ENCODE measurements at regions not wholly inside any gene's neighbourhood (a gene's known extent, or its start where the extent isn't known, plus 50 kb on each side); places are given as distances from the start of the nearest gene placed in this dataset.

GRCh38 chr14:71610797-71611196, 321.4 kb upstream of the RGS6 start:
- DNase-seq (ENCODE audit: low spot score in 2 of 2) (no peak), ATAC-seq (replicated peaks; ENCODE audit: extremely low read depth, poor library complexity, severe bottlenecking) (no peak)
- Mint-ChIP-seq H3K27ac (ENCODE audit: low read depth) (no peak overlapping the region), H3K36me3 (ENCODE audit: insufficient read depth) (peaks cover 2% of the 10 kb centered on the region), H3K4me1 (peaks cover 15% of the 10 kb centered on the region), H3K27me3 (no peaks in the 10 kb centered on the region), H3K4me3 (no peak overlapping the region), H3K9me3 (no peaks in the 10 kb centered on the region)

- Mint-ChIP-seq H3K27ac (ENCODE audit: low read depth) (no peak overlapping the region), H3K9me3 (no peaks in the 10 kb centered on the region), H3K4me3 (no peak overlapping the region), H3K4me1 (peaks cover 9% of the 10 kb centered on the region), H3K36me3 (ENCODE audit: insufficient read depth) (no peaks in the 10 kb centered on the region), H3K27me3 (no peaks in the 10 kb centered on the region)
- no peak for ATAC-seq (replicated peaks; ENCODE audit: extremely low read depth, poor library complexity, severe bottlenecking)
- no peak for DNase-seq (ENCODE audit: low spot score in 2 of 2)
Measured at GRCh38 chr14:71613168-71613567, 319.1 kb upstream of the RGS6 start.

- Mint-ChIP-seq H3K36me3 (ENCODE audit: insufficient read depth) (peaks cover 5% of the 10 kb centered on the region), H3K4me3 (no peak overlapping the region), H3K9me3 (no peaks in the 10 kb centered on the region), H3K27me3 (no peaks in the 10 kb centered on the region), H3K27ac (ENCODE audit: low read depth) (no peak overlapping the region), H3K4me1 (peaks cover 9% of the 10 kb centered on the region)
- no peak for DNase-seq (ENCODE audit: low spot score in 2 of 2)
- no peak for ATAC-seq (replicated peaks; ENCODE audit: extremely low read depth, poor library complexity, severe bottlenecking)
Measured at GRCh38 chr14:71616013-71616412, 316.2 kb upstream of the RGS6 start.

GRCh38 chr14:71618047-71618446, 314.2 kb upstream of the RGS6 start:
- Mint-ChIP-seq H3K36me3 (ENCODE audit: insufficient read depth) (peaks cover 7% of the 10 kb centered on the region), H3K4me3 (no peak overlapping the region), H3K4me1 (peaks cover 14% of the 10 kb centered on the region), H3K9me3 (no peaks in the 10 kb centered on the region), H3K27ac (ENCODE audit: low read depth) (no peak overlapping the region), H3K27me3 (no peaks in the 10 kb centered on the region)
- ATAC-seq (replicated peaks; ENCODE audit: extremely low read depth, poor library complexity, severe bottlenecking) (no peak), DNase-seq (ENCODE audit: low spot score in 2 of 2) (no peak)

- Mint-ChIP-seq H3K27me3 (no peaks in the 10 kb centered on the region), H3K27ac (ENCODE audit: low read depth) (no peak overlapping the region), H3K9me3 (no peaks in the 10 kb centered on the region), H3K4me1 (peaks cover 15% of the 10 kb centered on the region), H3K4me3 (no peak overlapping the region), H3K36me3 (ENCODE audit: insufficient read depth) (peaks cover 7% of the 10 kb centered on the region)
- no peak for ATAC-seq (replicated peaks; ENCODE audit: extremely low read depth, poor library complexity, severe bottlenecking)
- no peak for DNase-seq (ENCODE audit: low spot score in 2 of 2)
Measured at GRCh38 chr14:71618716-71619115, 313.5 kb upstream of the RGS6 start.

- no peak overlapping the region for H3K27ac Mint-ChIP-seq (ENCODE audit: low read depth)
- no peak for ATAC-seq (replicated peaks; ENCODE audit: extremely low read depth, poor library complexity, severe bottlenecking)
- no peak for DNase-seq (ENCODE audit: low spot score in 2 of 2)
- no peaks in the 10 kb centered on the region for H3K9me3 Mint-ChIP-seq
- H3K36me3 Mint-ChIP-seq (ENCODE audit: insufficient read depth) = peaks cover 7% of the 10 kb centered on the region
- no peaks in the 10 kb centered on the region for H3K27me3 Mint-ChIP-seq
- H3K4me1 Mint-ChIP-seq = peaks cover 15% of the 10 kb centered on the region
- H3K4me3 Mint-ChIP-seq = no peak overlapping the region
Measured at GRCh38 chr14:71619472-71619871, 312.8 kb upstream of the RGS6 start.

GRCh38 chr14:71620401-71620800, 311.8 kb upstream of the RGS6 start:
- H3K9me3 Mint-ChIP-seq = no peaks in the 10 kb centered on the region
- ATAC-seq (replicated peaks; ENCODE audit: extremely low read depth, poor library complexity, severe bottlenecking) = no peak
- H3K4me1 Mint-ChIP-seq = peaks cover 15% of the 10 kb centered on the region
- peaks cover 11% of the 10 kb centered on the region for H3K36me3 Mint-ChIP-seq (ENCODE audit: insufficient read depth)
- no peak for DNase-seq (ENCODE audit: low spot score in 2 of 2)
- H3K27ac Mint-ChIP-seq (ENCODE audit: low read depth) = no peak overlapping the region
- no peaks in the 10 kb centered on the region for H3K27me3 Mint-ChIP-seq
- no peak overlapping the region for H3K4me3 Mint-ChIP-seq

GRCh38 chr14:71621276-71621675, 311.0 kb upstream of the RGS6 start:
- Mint-ChIP-seq H3K4me1 (peaks cover 9% of the 10 kb centered on the region), H3K36me3 (ENCODE audit: insufficient read depth) (peaks cover 12% of the 10 kb centered on the region), H3K4me3 (no peak overlapping the region), H3K27me3 (no peaks in the 10 kb centered on the region), H3K9me3 (no peaks in the 10 kb centered on the region), H3K27ac (ENCODE audit: low read depth) (no peak overlapping the region)
- DNase-seq (ENCODE audit: low spot score in 2 of 2) = no peak
- no peak for ATAC-seq (replicated peaks; ENCODE audit: extremely low read depth, poor library complexity, severe bottlenecking)

- no peak for DNase-seq (ENCODE audit: low spot score in 2 of 2)
- H3K4me1 Mint-ChIP-seq = peaks cover 6% of the 10 kb centered on the region
- H3K36me3 Mint-ChIP-seq (ENCODE audit: insufficient read depth) = peaks cover 12% of the 10 kb centered on the region
- H3K27ac Mint-ChIP-seq (ENCODE audit: low read depth) = no peak overlapping the region
- ATAC-seq (replicated peaks; ENCODE audit: extremely low read depth, poor library complexity, severe bottlenecking) = no peak
- no peaks in the 10 kb centered on the region for H3K27me3 Mint-ChIP-seq
- no peaks in the 10 kb centered on the region for H3K9me3 Mint-ChIP-seq
- H3K4me3 Mint-ChIP-seq = no peak overlapping the region
Measured at GRCh38 chr14:71621980-71622605, 310.1 kb upstream of the RGS6 start.

GRCh38 chr14:71623939-71624338, 308.3 kb upstream of the RGS6 start:
- H3K27me3 Mint-ChIP-seq = no peaks in the 10 kb centered on the region
- no peak for DNase-seq (ENCODE audit: low spot score in 2 of 2)
- H3K4me3 Mint-ChIP-seq = no peak overlapping the region
- ATAC-seq (replicated peaks; ENCODE audit: extremely low read depth, poor library complexity, severe bottlenecking) = no peak
- H3K4me1 Mint-ChIP-seq = peaks cover 6% of the 10 kb centered on the region
- no peaks in the 10 kb centered on the region for H3K9me3 Mint-ChIP-seq
- peaks cover 12% of the 10 kb centered on the region for H3K36me3 Mint-ChIP-seq (ENCODE audit: insufficient read depth)
- H3K27ac Mint-ChIP-seq (ENCODE audit: low read depth) = no peak overlapping the region

- Mint-ChIP-seq H3K9me3 (no peaks in the 10 kb centered on the region), H3K27me3 (no peaks in the 10 kb centered on the region), H3K4me1 (peaks cover 6% of the 10 kb centered on the region), H3K27ac (ENCODE audit: low read depth) (no peak overlapping the region), H3K36me3 (ENCODE audit: insufficient read depth) (peaks cover 12% of the 10 kb centered on the region), H3K4me3 (no peak overlapping the region)
- no peak for ATAC-seq (replicated peaks; ENCODE audit: extremely low read depth, poor library complexity, severe bottlenecking)
- no peak for DNase-seq (ENCODE audit: low spot score in 2 of 2)
Measured at GRCh38 chr14:71625175-71625574, 307.1 kb upstream of the RGS6 start.

- no peak for DNase-seq (ENCODE audit: low spot score in 2 of 2)
- Mint-ChIP-seq H3K9me3 (no peaks in the 10 kb centered on the region), H3K27me3 (no peaks in the 10 kb centered on the region), H3K36me3 (ENCODE audit: insufficient read depth) (peaks cover 7% of the 10 kb centered on the region), H3K27ac (ENCODE audit: low read depth) (no peak overlapping the region), H3K4me3 (no peak overlapping the region), H3K4me1 (peaks cover 6% of the 10 kb centered on the region)
- no peak for ATAC-seq (replicated peaks; ENCODE audit: extremely low read depth, poor library complexity, severe bottlenecking)
Measured at GRCh38 chr14:71625891-71626701, 306.1 kb upstream of the RGS6 start.

GRCh38 chr14:71628433-71628832, 303.8 kb upstream of the RGS6 start:
- ATAC-seq (replicated peaks; ENCODE audit: extremely low read depth, poor library complexity, severe bottlenecking) = no peak
- no peaks in the 10 kb centered on the region for H3K4me1 Mint-ChIP-seq
- no peak for DNase-seq (ENCODE audit: low spot score in 2 of 2)

More at GRCh38 chr14:71628433-71628832, 303.8 kb upstream of the RGS6 start:
- H3K4me3 Mint-ChIP-seq = no peak overlapping the region
- H3K9me3 Mint-ChIP-seq = no peaks in the 10 kb centered on the region
- peaks cover 7% of the 10 kb centered on the region for H3K36me3 Mint-ChIP-seq (ENCODE audit: insufficient read depth)
- H3K27me3 Mint-ChIP-seq = no peaks in the 10 kb centered on the region
- H3K27ac Mint-ChIP-seq (ENCODE audit: low read depth) = no peak overlapping the region
